ENCODE measurements at regions not wholly inside any gene's neighbourhood (a gene's known extent, or its start where the extent isn't known, plus 50 kb on each side); places are given as distances from the start of the nearest gene placed in this dataset.

GRCh38 chr4:120400441-120400840 lies 333.8 kb upstream of the MAD2L1 start:
- TF ChIP-seq POLR2A (IDR thresholded peaks at IDR 0.05) (no peak), CTCF (IDR thresholded peaks at IDR 0.05) (no peak)
